Pancreas (tissue), 10 donors: ENCODE measurements at regions not wholly inside any gene's neighbourhood (a gene's known extent, or its start where the extent isn't known, plus 50 kb on each side); places are given as distances from the start of the nearest gene placed in this dataset.

ENCODE experiments used
- ATAC-seq, 4 donors: fragments of 200-7000 bp; cut with Tn5 transposase; one replicate each; pipeline versions ENCODE4 v1.8.0 to v1.9.1; 2020; ENCODE audit warnings: mild to moderate bottlenecking in 4 of 4, moderate library complexity in 4 of 4
- DNase-seq, 6 donors: peaks; one replicate each; pipeline ENCODE4 v3.0.0-alpha.2; 2020
- FAIRE-seq: peaks from 2 replicates; lab custom pipeline; 2012; peaks lifted over from hg19 to GRCh38; lab: Jason Lieb, UNC
- H3K27ac ChIP-seq, 4 donors: fragments of 200-600 bp; sonication (generic); 1 replicate in 3 of 4; 2 replicates in 1 of 4; pipeline versions ENCODE4 v1.5.0 to v1.8.0; 2020
- H3K27me3 ChIP-seq, 4 donors: fragments of 200-600 bp; one replicate each; pipeline ENCODE4 v1.8.0; 2021
- H3K36me3 ChIP-seq, 3 donors: fragments of 200-600 bp; sonication (generic) in 1 of 3; one replicate each; pipeline versions ENCODE4 v1.5.0 to v1.8.0; 2020 to 2021
- H3K4me1 ChIP-seq, 3 donors: fragments of 200-600 bp; one replicate each; pipeline ENCODE4 v1.8.0; 2021
- H3K4me3 ChIP-seq, 4 donors: fragments of 200-600 bp; sonication (generic) in 2 of 4; one replicate each; pipeline versions ENCODE4 v1.5.0 to v1.8.0; 2020 to 2021
- H3K9me3 ChIP-seq, 4 donors: fragments of 200-600 bp; one replicate each; pipeline ENCODE4 v1.8.0; 2021
- CTCF ChIP-seq, 4 donors: fragments of 200-600 bp; sonication (generic) in 3 of 4; IDR thresholded peaks; one replicate each; pipeline versions ENCODE4 v1.5.0 to v1.8.0; 2021; ENCODE audit warnings: antibody characterized with exemption in 4 of 4
- WGBS, 2 donors: extraction: QIAGEN DNeasy Blood & Tissue Kit; methylation state at CpG; one replicate each; pipeline ENCODE4 v1.1.7; 2013; 5-methylcytosine and 5-hydroxymethylcytosine counted together
- intact Hi-C, 3 donors: fragments of 100-400 bp; cut with DNase I; formaldehyde crosslinking; loops; one replicate each; pipeline versions ENCODE4 v1.11.1 to v1.14.2; 2022
- donor health status: healthy with polysubstance abuse.
- donor health status: DM: no; HTN: no; CAD: no; lungs with moderate emphysema.
- donor health status: DM: no; HTN: no; CAD: no.
- donor health status: control.
- donor health status: control.
- donor health status: Bipolar disorder and iron deficiency.
- donor health status: DM: yes; HTN: yes; CAD: no.
- donor health status: DM: no; HTN: no; CAD: no.
- donor health status: DM: no; HTN: no; CAD: no.
- donor health status: DM: yes; HTN: yes; CAD: no.

DNA sequence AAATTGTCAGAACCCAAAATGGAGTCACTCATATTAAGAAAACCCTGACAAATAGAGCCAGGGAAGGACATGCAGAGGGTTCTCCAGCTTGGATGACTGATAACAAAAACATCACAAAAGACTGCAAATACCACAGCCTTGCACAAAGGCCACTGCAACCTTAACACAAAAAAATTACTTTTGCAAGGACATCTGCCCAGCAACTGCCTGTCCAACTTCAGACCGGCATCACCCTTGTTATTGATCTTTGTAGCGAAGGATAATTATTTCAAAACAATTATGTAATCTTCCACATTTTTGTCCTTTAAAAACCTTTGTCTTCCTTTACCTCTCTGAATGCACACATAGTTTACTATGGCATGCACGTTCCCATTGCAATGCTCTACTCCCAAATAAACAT, 100.6 kb upstream of the TBX3 start:
- Histone ChIP-seq H3K27ac (no peak overlapping the region), H3K9me3 (no peaks in the 10 kb centered on the region), H3K27me3 (no peaks in the 10 kb centered on the region), H3K4me1 (no peaks in the 10 kb centered on the region), H3K4me3 (no peak overlapping the region), H3K36me3 (no peaks in the 10 kb centered on the region)
- intact Hi-C loops = no loop called here
- DNase-seq (no peak), FAIRE-seq (no peak), ATAC-seq (no peak)
- no peak for TF ChIP-seq CTCF (IDR thresholded peaks at IDR 0.05)
- WGBS, 2 donors = 37 to 38% methylated on average over 3 of the region's 3 CpGs

GRCh38 chr12:114783089-114783618, 99.2 kb upstream of the TBX3 start:
- Histone ChIP-seq H3K27me3 (no peaks in the 10 kb centered on the region), H3K27ac (no peak overlapping the region), H3K36me3 (no peaks in the 10 kb centered on the region), H3K9me3 (no peaks in the 10 kb centered on the region), H3K4me3 (no peak overlapping the region), H3K4me1 (no peaks in the 10 kb centered on the region)
- no peak for TF ChIP-seq CTCF (IDR thresholded peaks at IDR 0.05)
- 33 to 42% methylated on average over 8 of the region's 8 CpGs for WGBS, 2 donors
- intact Hi-C loops = no loop called here
- FAIRE-seq = no peak
- no peak for ATAC-seq
- no peak for DNase-seq

- ATAC-seq (no peak), FAIRE-seq (no peak), DNase-seq (no peak)
- no peak for TF ChIP-seq CTCF (IDR thresholded peaks at IDR 0.05)
- no peak overlapping the region for H3K27ac ChIP-seq
- no peaks in the 10 kb centered on the region for H3K9me3 ChIP-seq
- no peaks in the 10 kb centered on the region for H3K4me1 ChIP-seq
- 55 to 58% methylated on average over 5 of the region's 5 CpGs for WGBS, 2 donors
- H3K27me3 ChIP-seq = no peaks in the 10 kb centered on the region
- no peaks in the 10 kb centered on the region for H3K36me3 ChIP-seq
- intact Hi-C loops = no loop called here
- H3K4me3 ChIP-seq = no peak overlapping the region
These were observed 96.9 kb upstream of the TBX3 start for GRCh38 chr12:114780746-114781399.

- Histone ChIP-seq H3K27me3 (no peaks in the 10 kb centered on the region), H3K9me3 (no peaks in the 10 kb centered on the region), H3K27ac (no peak overlapping the region), H3K4me1 (no peaks in the 10 kb centered on the region), H3K4me3 (no peak overlapping the region), H3K36me3 (no peaks in the 10 kb centered on the region)
- TF ChIP-seq CTCF (IDR thresholded peaks at IDR 0.05) = no peak
- ATAC-seq = no peak
- intact Hi-C loops = no loop called here
- FAIRE-seq = no peak
- no peak for DNase-seq
These were observed 95.7 kb upstream of the TBX3 start for GRCh38 chr12:114779647-114780046.

DNA sequence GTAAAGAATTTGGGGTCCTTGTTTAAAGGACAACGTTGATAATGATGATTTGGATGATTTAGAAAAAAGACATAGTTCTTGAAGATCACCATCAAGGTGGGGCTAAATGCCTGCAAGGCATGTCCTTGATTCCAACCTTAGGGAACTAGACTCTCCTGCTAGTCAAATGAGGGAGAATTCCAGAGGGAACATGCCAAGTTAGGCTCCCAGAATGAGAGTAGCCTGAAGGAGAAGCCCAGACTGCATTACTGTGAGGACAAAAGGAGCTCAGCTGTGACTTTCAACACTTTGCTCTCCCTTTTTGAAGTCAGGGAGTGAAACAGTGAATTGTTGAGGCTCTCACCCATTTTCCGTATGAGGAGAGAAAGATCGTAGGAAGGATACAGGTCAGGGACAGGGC, 95.2 kb upstream of the TBX3 start:
- no peak for TF ChIP-seq CTCF (IDR thresholded peaks at IDR 0.05)
- H3K27me3 ChIP-seq = no peaks in the 10 kb centered on the region
- WGBS, 2 donors = 67 to 77% methylated on average over 3 of the region's 3 CpGs
- H3K36me3 ChIP-seq = no peaks in the 10 kb centered on the region
- FAIRE-seq (no peak), DNase-seq (no peak), ATAC-seq (no peak)
- H3K4me1 ChIP-seq = no peaks in the 10 kb centered on the region
- intact Hi-C loops = no loop called here
- H3K27ac ChIP-seq = no peak overlapping the region
- H3K4me3 ChIP-seq = no peak overlapping the region
- H3K9me3 ChIP-seq = no peaks in the 10 kb centered on the region
